Upper lobe of left lung (tissue), 4 donors: ENCODE measurements at regions not wholly inside any gene's neighbourhood (a gene's known extent, or its start where the extent isn't known, plus 50 kb on each side); places are given as distances from the start of the nearest gene placed in this dataset.

Experiments
- CTCF ChIP-seq, 6 experiments: fragments of 450-650 bp in 4 of 6; fragments of 200-600 bp in 2 of 6; sonication (generic) in 2 of 6; IDR thresholded peaks; one replicate each; pipeline ENCODE4 v1.5.1; 2016 to 2019; ENCODE audit warnings: antibody characterized with exemption in 6 of 6
- EP300 ChIP-seq, 4 donors: sonication (generic); formaldehyde crosslinking; IDR thresholded peaks; one replicate each; pipeline ENCODE4 v1.5.1; 2017; ENCODE audit warnings: antibody characterized with exemption in 4 of 4, control low read depth in 2 of 4
- POLR2A ChIP-seq, 4 donors: fragments of 450-650 bp; IDR thresholded peaks; one replicate each; pipeline ENCODE4 v1.5.1; 2016 to 2017; ENCODE audit warnings: antibody characterized with exemption in 4 of 4, mild to moderate bottlenecking in 2 of 4
- POLR2AphosphoS5 ChIP-seq, 2 donors: sonication (generic); formaldehyde crosslinking; IDR thresholded peaks; one replicate each; pipeline ENCODE4 v1.5.1; 2017; ENCODE audit warnings: antibody characterized with exemption in 2 of 2

- no peak for TF ChIP-seq CTCF (IDR thresholded peaks at IDR 0.05)
- no peak for TF ChIP-seq POLR2AphosphoS5 (IDR thresholded peaks at IDR 0.05)
- no peak for TF ChIP-seq POLR2A (IDR thresholded peaks at IDR 0.05)
- TF ChIP-seq EP300 (IDR thresholded peaks at IDR 0.05), result no peak
These were observed 2564.3 kb upstream of the PCDH20 start for GRCh38 chr13:63979951-63980350.
